ENCODE measurements at regions not wholly inside any gene's neighbourhood (a gene's known extent, or its start where the extent isn't known, plus 50 kb on each side); places are given as distances from the start of the nearest gene placed in this dataset.
"Not testable (repeated sequence)": the region's sequence is repeated elsewhere in the genome, so short reads cannot be mapped to it uniquely, and the experiment has no call there.

GRCh38 chr6:26224547-26224912 lies 137.3 kb downstream of the HFE start:
- no peak for DNase-seq (ENCODE audit: extremely low read depth in 1 of 11, low read depth in 9 of 11, low spot score in 4 of 11)

- DNase-seq (ENCODE audit: extremely low read depth in 1 of 11, low read depth in 9 of 11, low spot score in 4 of 11) = peak in 10 of 11 donors; percentile 80 to 96 (median 92)
These were observed 138.0 kb downstream of the HFE start for GRCh38 chr6:26224940-26225847.

- no peak for DNase-seq (ENCODE audit: extremely low read depth in 1 of 11, low read depth in 9 of 11, low spot score in 4 of 11)
These were observed 138.8 kb downstream of the HFE start for GRCh38 chr6:26225848-26226578.

GRCh38 chr6:26226579-26226967 lies 138.4 kb upstream of the BTN3A2 start:
- no peak for DNase-seq (ENCODE audit: extremely low read depth in 1 of 11, low read depth in 9 of 11, low spot score in 4 of 11)

- DNase-seq (ENCODE audit: extremely low read depth in 1 of 11, low read depth in 9 of 11, low spot score in 4 of 11) = no peak
These were observed 134.6 kb upstream of the BTN3A2 start for GRCh38 chr6:26230351-26230750.

- DNase-seq (ENCODE audit: extremely low read depth in 1 of 11, low read depth in 9 of 11, low spot score in 4 of 11) = no peak
These were observed 133.9 kb upstream of the BTN3A2 start for GRCh38 chr6:26231006-26231587.

- DNase-seq (ENCODE audit: extremely low read depth in 1 of 11, low read depth in 9 of 11, low spot score in 4 of 11) = no peak
These were observed 132.6 kb upstream of the BTN3A2 start for GRCh38 chr6:26232306-26232939.

GRCh38 chr6:26232940-26233648 lies 131.9 kb upstream of the BTN3A2 start:
- DNase-seq (ENCODE audit: extremely low read depth in 1 of 11, low read depth in 9 of 11, low spot score in 4 of 11) = peak in 1 of 11 donors; percentile 69

GRCh38 chr6:26233649-26234420 lies 131.2 kb upstream of the BTN3A2 start:
- DNase-seq (ENCODE audit: extremely low read depth in 1 of 11, low read depth in 9 of 11, low spot score in 4 of 11) = peak in 2 of 11 donors; percentile 68 to 72

GRCh38 chr6:26234421-26235301 lies 130.3 kb upstream of the BTN3A2 start:
- peak in 9 of 11 donors; percentile 86 to 95 (median 91) for DNase-seq (ENCODE audit: extremely low read depth in 1 of 11, low read depth in 9 of 11, low spot score in 4 of 11)

- DNase-seq (ENCODE audit: extremely low read depth in 1 of 11, low read depth in 9 of 11, low spot score in 4 of 11) = peak in 1 of 11 donors; percentile 64
These were observed 129.7 kb upstream of the BTN3A2 start for GRCh38 chr6:26235302-26235670.

GRCh38 chr6:26239415-26239814 lies 125.6 kb upstream of the BTN3A2 start:
- not testable (repeated sequence) for DNase-seq (ENCODE audit: extremely low read depth in 1 of 11, low read depth in 9 of 11, low spot score in 4 of 11)

GRCh38 chr6:26240157-26241032 lies 124.6 kb upstream of the BTN3A2 start:
- peak in 10 of 11 donors; percentile 88 to 98 (median 94) for DNase-seq (ENCODE audit: extremely low read depth in 1 of 11, low read depth in 9 of 11, low spot score in 4 of 11)

- DNase-seq (ENCODE audit: extremely low read depth in 1 of 11, low read depth in 9 of 11, low spot score in 4 of 11) = no peak
These were observed 123.7 kb upstream of the BTN3A2 start for GRCh38 chr6:26241033-26241895.

GRCh38 chr6:26243132-26243531 lies 121.9 kb upstream of the BTN3A2 start:
- DNase-seq (ENCODE audit: extremely low read depth in 1 of 11, low read depth in 9 of 11, low spot score in 4 of 11) = no peak
